GM12873 (cell line): ENCODE measurements at regions not wholly inside any gene's neighbourhood (a gene's known extent, or its start where the extent isn't known, plus 50 kb on each side); places are given as distances from the start of the nearest gene placed in this dataset.

Experiments
- TF ChIP-seq, protein P1 (sequence below): IDR thresholded peaks from 2 replicates; pipeline ENCODE4 v1.5.1; 2012; ENCODE audit warnings: low read depth, mild to moderate bottlenecking, moderate library complexity, low read length, control low read depth; ENCODE audit not compliant: insufficient read depth; ENCODE audit errors: missing control alignments

DNA sequence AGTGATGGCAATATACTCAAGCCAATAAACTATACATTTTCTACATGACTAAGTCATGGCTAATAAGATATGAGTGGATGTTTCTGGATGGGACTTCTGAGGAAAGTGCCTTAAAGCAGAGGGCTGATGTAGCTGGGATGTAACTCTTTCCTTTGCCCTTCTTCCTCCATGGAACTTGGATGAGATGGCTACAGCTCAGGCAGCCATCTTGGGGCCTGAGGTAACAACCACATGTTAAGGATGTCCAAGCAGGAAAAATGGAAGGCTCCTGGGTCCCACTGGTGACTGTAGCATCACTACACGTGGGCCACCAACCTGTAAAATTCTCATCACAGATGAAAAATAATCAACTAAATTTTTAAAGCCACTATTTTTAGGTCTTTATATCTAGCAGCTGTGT lies 54.4 kb upstream of the GRIP1 start:
- TF ChIP-seq, protein P1, sequence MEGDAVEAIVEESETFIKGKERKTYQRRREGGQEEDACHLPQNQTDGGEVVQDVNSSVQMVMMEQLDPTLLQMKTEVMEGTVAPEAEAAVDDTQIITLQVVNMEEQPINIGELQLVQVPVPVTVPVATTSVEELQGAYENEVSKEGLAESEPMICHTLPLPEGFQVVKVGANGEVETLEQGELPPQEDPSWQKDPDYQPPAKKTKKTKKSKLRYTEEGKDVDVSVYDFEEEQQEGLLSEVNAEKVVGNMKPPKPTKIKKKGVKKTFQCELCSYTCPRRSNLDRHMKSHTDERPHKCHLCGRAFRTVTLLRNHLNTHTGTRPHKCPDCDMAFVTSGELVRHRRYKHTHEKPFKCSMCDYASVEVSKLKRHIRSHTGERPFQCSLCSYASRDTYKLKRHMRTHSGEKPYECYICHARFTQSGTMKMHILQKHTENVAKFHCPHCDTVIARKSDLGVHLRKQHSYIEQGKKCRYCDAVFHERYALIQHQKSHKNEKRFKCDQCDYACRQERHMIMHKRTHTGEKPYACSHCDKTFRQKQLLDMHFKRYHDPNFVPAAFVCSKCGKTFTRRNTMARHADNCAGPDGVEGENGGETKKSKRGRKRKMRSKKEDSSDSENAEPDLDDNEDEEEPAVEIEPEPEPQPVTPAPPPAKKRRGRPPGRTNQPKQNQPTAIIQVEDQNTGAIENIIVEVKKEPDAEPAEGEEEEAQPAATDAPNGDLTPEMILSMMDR, result no peak

DNA sequence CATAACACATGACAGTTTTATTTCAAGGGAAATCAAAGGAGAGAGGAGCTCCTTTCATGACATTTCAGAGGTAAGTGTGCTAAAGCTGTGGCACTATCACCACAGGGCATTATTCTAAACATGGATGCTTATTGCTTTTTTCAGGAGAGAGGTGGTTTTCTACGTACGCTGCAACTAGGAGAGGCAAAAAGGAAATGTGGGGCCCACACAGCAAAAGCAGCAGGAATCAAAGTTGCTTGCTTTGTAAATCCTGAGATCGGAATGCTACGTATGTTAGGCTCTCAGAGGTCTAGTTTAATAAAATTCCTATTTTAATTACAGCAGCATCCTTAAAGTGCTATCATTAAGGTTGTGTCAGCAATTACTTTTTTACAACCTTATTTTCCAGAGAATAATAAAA lies 55.0 kb upstream of the GRIP1 start:
- TF ChIP-seq, protein P1, result no peak

- TF ChIP-seq, protein P1, result no peak
Measured at GRCh38 chr12:66735275-66735674, 56.4 kb upstream of the GRIP1 start.

DNA sequence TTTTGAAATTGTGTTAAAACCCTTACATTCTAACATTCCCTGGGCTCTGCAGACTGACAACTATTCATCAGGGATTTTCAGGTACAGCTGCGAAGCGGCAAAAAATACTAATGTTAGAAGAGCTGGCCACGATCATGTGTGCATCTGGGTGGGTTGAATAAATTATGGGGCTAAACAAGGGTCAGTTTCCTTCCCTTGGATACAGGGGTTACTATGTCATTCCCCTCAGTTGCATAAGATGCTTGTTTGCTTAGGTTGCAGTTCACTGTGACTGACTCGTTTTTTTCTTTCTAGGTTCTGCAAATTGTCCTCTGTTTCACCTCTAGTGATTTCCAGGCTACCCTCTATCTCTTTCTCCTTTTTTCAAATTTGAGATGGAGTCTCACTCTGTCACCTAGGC lies 58.1 kb upstream of the GRIP1 start:
- TF ChIP-seq, protein P1, result no peak

DNA sequence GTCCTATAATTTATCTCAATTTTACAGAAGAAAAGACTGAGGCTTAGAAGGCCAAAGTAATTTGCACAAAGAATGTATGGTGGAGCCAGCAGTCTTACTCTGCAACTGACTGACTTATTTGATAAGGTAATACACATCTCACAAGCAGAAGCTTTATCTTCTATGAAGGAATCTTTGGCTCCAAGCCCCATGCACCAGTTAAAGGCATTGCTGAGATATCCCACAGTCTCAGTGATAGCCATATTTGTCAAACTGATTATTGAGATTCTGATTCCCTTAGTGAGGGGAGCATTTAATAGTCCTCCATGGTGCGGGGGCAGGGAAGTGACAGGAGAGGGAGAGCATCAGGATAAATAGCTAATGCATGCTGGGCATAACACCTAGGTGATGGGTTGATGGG lies 60.4 kb upstream of the GRIP1 start:
- TF ChIP-seq, protein P1, result no peak

DNA sequence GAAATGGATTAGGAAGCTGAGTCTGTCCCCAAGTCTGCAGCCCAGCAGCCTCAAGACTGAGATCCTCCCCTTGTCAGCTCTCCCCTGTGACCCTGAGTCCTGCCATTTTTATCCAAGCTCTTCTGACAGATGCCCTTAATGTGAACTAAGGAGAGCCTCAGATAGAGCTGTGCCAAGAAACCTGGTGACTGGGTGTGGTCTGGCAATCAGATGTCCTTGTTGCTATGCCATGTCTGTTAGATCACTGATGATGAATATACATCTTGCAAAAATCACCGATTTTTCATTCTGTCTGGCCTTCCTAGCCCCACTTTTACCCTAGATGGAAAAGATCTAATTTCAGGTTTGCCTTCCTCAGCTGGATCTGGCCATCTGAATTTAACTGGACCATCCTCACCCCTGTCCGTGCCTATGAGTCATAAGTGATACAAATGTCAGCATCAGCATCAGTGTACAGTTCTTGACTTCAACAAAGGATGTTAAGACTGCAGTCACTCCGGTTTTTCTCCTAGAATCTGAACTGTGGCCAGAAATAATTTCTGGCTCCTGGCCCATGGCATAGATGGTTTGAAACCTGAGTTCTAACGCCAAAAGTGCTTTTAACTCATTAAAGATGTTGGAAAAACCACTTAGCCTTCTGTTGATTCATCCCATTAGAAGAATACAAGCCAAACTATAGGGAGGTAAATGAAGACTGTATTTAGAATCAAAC lies 61.2 kb upstream of the GRIP1 start:
- TF ChIP-seq, protein P1, result no peak

- TF ChIP-seq, protein P1, result no peak
Measured at GRCh38 chr12:66740732-66741131, 61.9 kb upstream of the GRIP1 start.
